KG1 (cell line): ENCODE measurements at regions not wholly inside any gene's neighbourhood (a gene's known extent, or its start where the extent isn't known, plus 50 kb on each side); places are given as distances from the start of the nearest gene placed in this dataset.

Experiments
- DNase-seq: peaks from one replicate; lab custom pipeline; 2025; lab: John Stamatoyannopoulos, UW

DNA sequence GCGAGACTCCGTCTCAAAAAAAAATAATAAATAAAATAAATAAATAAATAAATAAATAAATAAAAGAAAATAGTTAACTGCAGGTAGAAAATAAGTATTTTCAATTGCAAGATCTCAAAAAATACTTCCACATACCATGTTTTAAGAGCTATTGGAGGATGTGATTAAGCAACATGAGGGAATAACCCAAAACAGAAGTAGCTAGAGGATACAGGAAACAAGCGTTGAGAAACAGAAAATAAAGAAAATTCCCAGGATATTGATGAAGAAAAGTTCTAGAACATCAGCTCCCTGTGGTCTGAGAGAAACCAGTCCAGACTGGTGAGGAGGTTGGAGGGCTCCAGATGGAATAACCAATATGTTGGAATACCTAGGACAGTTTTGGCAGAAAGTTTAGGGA is 57.3 kb upstream of the RND3 start:
- DNase-seq, result no peak

DNA sequence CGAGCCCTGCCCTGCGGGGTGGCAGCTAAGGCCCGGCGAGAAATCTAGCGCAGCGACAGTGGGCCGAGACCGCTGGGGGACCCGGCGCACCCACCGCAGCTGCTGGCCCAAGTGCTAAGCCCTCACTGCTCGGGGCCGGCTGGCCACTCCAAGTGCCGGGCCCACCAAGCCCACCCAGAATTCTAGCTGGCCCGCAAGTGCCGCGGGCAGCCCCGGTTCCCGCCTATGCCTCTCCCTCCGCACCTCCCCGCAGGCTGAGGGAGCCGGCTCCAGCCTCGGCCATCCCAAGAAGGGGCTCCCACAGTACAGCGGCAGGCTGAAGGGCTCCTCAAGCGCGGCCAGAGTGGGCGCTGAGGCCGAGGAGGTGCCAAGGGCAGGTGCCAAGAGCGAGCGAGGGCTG is 55.2 kb upstream of the RND3 start:
- no peak for DNase-seq

DNA sequence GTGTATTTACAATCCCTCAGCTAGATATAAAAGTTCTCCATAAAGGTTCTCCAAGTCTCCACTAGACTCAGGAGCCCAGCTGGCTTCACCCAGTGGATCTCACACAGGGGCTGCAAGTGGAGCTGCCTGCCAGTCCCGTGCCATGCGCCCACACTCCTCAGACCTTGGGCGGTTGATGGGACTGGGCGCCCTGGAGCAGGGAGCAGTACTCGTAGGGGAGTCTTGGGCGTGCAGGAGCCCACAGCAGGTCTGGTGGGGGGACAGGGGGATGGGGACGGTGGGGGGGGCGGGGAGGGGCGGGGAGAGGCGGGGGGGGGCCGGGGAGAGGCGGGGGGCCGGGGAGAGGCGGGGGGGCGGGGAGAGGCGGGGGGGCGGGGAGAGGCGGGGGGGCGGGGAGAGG is 54.7 kb upstream of the RND3 start:
- no peak for DNase-seq

DNA sequence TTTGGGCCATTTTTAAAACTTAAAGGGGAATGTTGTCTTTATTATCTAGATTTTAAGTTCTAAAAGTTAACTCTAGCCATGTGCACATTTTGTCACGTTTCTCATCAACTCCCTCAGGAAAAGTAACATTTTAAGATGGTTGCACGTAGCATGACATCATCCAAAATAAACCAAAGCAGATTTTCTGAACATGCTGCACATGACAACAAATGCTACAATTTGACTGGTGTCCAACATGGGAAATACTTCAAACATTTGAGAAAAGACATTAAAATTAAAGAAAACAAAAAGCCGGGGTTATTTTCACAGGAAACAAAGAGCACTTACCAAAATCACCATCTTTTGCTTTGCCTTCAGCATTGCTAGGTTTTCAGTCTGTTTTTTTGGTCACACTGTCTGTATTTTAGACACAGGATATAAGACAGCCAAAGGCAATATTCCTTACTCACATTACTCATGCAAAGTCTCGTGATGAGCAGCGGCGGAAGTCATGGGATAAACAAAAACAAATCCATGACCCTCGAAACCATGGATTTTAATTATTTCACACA is 51.3 kb upstream of the RND3 start:
- DNase-seq, result no peak
